Pons (tissue), 1 donor: ENCODE measurements at regions not wholly inside any gene's neighbourhood (a gene's known extent, or its start where the extent isn't known, plus 50 kb on each side); places are given as distances from the start of the nearest gene placed in this dataset.
A peak's percentile ranks its signal among the peaks of the same experiment; 100 is the strongest.

Experiments
- DNase-seq: peaks from one replicate; pipeline ENCODE4 v3.0.0-alpha.2; 2016; ENCODE audit warnings: low spot score

DNA sequence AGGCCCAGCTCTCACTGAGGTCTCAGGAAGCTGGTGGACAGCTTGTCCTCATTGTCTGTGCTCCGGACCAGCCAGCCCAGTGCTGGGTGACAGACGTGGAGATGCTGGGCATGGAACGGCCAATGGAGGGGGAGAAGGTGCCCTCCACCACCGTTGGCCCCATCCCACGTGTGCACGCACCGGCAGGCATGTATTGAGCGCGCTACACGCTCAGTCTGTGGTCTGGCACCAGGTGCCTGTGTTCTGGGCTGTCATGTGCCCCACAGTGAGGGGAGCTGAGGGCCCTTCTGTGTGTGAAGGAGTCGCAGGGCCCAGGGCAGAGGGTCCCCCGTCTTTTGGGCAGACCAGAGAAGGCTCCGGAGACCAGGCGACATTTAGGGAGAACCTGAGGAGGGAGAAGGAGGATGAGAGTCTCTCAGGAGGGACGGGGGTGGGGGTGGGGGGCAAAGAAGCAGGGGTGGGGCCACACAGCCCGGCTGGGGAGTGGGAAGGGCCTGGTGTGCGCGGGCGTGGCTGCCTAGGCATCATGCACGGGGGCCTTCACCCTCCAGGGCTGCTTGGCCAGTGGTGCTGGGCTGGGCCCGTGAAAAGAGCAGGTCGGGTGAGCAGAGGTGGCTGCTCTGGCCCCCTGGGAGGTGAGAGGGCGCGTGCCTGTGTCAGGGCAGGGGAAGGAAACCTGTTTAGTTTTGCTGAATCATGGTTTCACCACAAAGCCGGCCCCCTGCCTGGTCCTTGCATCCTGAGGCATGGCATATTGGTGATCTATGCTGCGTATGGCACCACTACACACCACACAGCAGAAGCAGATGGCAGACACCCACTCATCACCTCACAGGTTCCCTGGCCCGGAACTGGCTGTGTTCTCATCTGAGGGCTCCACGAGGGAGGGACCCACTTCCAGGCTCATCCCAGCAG lies 86.7 kb upstream of the TTC34 start:
- DNase-seq, result no peak

DNA sequence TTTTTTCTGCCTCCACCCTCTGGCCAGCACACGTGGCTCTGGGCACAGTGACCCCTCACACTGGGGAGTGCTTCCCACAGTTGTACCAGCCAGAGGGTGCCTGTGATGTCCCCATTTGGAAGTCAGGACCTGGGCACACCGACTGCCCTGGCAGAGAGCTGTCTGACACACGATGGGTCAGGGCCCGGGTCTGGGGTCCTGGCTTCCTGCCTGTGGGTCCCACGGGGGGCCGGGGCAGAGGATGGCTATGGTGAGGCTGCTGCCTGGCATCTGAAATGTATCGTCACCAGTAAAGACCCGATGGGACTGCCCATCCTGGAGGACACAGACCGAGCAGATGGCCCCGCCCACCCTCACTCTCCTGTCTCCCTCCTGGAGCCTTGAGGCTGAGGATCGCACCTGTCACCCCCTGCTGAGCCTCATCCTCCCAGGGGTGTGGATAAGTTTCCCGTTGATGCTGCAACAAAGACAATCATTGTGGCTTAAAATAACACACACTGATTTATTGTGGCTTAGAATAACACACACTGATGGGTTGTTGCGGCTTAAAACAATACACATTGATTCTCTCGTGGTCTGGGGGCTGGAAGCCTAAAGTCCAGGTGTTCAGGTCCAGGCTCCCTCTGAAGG lies 88.8 kb upstream of the TTC34 start:
- peak; percentile 70 for DNase-seq

DNA sequence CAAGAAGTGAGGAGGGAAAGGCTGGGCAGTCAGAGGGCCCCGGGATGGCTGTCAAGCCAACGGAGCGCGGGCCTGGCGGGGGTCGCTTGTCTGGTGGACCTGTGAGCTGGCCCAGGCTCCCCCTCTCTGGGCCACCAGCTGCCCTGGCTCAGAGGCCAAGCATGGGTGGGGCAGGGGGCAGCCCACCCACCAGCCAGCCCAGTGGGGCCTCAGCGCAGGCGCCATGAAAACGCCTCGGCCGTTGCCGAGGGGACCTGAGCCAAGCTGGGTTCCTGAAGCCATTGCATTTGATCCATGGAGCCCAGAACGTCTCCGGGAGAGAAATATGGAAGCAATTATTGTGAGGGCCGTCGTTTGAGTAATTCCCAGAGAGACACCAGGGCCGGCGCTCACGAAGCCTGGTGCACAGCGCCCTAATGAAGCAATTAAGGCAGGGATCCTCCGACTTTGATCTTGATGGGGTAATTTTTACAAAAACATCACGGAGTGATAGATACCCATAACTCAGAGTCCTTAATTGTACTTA lies 90.5 kb upstream of the TTC34 start:
- DNase-seq, result no peak

DNA sequence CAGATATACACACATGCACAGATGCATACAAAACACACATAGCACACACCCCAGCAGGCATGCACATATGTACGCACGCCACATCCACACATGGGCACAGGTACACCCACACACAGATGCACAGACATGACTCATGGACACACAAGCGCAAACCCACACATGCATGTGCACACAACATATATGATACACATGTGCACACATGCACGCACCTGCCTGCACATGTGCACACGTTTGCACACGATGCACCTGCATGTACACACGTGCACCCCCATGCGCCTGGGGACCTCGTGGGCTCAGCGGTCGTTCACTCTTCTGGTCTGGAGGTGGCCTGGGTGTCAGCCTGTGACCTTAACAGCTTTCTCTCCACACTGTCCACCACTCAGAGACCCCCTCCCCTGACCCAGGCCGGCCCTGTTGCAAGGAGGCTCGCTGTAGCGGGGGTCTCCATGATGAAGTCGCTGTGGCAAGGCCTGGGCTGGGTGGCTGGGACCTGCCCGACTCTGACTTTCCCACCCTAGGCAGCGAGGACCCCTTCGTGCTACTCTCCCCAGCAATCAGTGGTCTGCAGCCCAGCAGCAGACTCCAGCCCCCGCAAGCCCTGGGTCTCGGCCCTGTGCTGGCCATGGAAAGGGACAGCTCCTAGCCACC lies 92.1 kb upstream of the TTC34 start:
- DNase-seq, result no peak

DNA sequence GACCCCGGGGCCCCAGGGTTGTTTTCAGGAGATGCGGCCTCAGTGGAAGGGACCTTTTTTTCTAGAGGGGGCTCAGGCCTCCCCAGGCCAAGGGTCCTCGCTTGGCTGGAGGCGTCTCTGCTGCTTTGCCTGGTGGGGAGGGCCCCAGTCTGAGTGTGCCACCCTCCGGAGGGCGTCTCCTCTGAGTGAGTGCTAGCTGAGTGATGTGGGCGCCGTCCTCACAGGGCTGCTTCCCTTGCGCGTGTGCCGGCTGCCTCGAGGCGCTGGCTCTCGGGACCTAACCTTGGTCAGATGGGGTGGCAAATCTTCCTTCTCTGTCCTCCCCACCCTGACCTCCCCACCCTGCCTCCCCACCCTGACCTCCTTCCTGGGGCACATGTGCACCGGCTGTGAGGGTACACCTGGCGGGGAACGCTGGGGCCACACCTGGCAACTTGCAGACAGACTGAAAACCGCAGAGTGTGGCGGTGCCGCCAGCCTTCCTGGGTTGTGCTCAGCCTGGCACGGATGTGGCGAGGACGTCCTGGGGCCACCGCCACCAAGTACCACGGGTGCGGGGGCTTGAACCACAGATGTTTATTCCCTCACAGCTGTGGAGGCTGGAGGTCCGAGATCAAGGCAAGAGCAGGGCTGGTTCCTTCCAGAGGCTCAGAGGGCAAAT lies 93.0 kb upstream of the TTC34 start:
- no peak for DNase-seq

DNA sequence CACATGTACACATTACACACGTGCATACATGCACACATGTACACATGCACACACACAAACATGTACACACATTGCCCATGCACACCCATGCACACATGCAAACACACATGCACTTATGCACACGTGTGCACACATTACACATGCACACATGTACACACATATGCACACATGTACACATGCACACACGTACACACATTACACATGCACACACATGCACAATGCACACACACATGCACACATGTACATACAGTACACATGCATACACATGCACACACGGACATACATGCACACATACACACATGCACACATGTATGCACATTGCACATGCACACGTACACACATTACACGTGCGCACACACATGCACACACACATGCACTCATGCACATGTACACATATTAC lies 95.3 kb upstream of the TTC34 start:
- DNase-seq, result no peak

DNA sequence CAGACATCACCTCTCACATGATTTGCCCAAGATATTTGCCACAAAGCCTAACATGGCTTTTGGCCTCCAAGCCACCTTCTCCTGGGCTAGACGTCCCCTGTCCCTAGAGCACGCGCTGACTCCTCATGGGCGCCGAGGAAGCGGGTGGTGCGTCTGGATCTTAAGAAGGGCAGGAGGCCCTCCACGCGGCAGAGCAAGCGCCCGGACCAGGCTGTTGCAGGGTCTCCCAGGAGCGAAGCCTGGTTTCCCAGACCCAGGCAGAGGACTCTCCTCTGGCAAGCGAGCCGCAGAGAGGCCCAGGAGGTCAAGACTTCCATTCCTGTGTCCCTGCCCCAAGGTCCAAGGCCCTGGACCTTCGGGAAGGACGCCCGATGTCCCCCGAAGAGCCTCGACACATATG lies 101.7 kb upstream of the TTC34 start:
- DNase-seq, result no peak

DNA sequence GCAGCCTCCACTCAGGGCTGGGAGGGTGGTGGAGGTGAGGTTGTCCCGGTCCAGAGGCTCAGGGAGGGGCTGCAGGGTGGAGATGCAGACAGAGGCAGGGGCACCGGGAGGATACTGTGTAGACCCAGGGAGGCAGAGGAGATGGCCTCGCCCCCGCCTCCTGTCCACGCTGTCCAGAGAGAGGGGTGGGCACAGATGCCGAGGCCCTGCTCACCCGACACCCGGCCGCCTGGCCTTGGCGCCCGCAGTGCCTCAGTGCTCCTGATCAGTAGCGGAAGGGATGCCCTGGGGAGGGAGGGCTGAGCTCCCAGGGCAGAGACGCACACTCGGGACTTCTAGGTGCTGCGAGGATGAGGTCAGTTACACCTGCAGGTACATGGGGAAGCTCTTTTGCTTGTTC lies 102.7 kb upstream of the TTC34 start:
- DNase-seq, result no peak

DNA sequence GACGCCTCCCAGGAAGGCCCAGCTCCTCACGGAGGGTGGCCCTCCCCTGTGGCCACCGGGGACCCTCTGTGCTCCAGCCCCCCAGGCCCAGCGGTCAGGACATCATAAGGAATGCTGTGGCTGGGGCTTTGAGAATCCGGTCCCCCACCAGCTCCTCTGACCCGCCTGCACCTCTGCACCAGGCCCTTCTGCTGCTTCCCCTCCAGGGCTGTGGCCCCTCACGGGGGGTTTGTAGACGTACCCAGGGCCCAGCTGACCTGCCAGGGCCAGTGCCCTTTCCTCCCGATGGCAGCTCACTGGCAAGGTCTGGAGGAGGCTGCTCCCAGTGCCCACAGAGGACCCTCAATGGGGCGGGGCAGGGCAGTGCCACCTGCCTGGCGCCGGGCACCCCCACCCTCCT lies 103.9 kb upstream of the TTC34 start:
- no peak for DNase-seq

DNA sequence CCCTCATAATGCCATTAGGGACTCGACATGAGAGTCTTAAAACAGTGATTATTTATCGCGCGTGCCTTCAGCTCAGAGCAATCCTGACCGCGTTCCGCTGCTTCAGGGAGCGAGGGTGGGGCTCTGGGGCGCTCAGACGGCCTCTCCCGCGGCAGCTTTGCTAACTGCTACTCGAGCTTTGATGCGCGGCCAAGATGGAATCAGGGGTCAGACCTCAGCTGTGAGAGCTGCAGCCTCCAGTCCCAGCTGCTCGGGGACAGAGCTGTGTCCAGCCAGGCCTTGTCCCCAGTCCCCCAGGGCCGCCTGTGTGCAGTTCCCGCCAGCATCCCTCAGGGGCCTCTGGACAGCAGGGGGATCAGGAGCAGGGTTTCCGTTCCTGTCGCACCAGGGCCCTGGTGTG lies 104.6 kb upstream of the TTC34 start:
- DNase-seq, result peak; percentile 29

DNA sequence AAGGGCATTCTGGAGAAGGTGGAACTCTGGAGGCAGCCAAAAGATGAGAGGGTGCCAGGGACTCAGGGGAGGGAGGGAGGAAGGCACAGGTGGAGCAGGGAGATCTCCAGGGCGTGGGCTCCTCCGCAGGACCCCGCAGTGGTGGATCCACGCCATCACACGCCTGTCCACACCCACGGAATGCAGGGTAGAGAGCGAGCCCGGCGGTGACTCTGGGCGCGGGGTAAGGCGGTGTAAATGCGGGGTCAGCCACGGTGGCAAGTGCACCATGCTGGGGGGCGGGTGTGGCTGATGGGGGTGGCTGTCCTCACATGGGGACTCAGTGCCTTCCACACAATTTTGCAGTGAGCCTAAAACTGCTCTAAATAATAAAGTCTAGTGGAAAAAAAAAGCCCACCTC lies 105.1 kb upstream of the TTC34 start:
- DNase-seq, result no peak

DNA sequence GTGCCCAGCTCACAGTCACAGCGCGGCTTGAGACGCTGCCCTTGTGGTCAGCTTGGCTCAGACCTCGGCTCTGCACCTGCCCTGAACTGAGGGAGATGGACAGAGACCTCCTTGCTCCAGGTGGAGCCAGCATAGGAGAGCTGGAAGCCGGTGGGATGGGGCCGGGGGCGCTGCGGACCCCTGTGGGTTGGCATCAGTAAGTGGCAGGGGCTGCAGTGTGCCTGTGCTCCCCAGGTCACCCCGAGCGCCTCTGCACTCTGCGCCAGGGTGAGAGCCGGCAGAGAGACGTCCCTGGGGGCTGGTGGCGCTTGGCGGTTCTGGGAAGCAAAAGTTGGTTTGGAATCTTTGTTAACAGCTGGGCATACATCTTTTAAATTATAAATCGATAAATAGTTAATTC lies 105.6 kb upstream of the TTC34 start:
- no peak for DNase-seq

DNA sequence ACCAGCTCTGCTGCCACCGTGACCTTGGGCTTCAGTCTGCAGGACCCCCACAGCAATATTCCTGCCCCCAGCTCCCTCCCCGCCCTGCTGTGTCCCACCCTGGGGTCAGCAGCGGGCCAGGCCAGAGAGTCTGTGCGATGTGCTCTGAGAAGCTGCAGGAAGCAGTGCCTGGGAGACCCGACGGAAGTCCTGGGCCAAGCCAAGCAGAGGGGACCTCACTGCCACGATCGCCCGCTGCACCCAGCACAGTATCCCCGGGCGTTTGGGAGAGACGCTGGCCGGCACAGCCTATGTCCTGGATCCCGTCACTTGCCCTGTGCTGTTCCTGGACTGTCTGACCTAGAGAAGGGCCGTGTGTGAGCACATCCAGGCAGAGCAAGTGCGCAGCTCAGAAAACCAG lies 106.6 kb upstream of the TTC34 start:
- DNase-seq, result no peak

DNA sequence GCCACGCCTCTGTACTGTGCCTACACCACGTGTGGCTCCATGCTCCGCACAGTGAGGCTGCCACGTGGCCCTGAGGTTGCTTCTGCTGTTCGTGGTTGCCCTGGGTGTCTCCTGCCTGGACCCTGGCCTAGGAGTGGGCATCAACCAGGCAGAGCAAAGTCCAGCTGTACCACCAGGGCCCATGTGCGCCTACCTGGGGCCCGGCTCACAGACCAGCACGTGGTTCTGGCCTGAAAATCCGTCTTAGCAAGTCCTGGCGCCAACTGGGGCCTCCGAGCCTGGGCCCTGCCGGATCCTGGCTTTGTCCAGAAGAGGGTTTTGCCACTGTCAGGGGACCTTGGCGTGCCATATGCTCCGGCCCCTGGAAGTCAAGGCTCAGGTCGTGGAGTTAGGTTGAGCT lies 107.1 kb upstream of the TTC34 start:
- DNase-seq, result no peak

DNA sequence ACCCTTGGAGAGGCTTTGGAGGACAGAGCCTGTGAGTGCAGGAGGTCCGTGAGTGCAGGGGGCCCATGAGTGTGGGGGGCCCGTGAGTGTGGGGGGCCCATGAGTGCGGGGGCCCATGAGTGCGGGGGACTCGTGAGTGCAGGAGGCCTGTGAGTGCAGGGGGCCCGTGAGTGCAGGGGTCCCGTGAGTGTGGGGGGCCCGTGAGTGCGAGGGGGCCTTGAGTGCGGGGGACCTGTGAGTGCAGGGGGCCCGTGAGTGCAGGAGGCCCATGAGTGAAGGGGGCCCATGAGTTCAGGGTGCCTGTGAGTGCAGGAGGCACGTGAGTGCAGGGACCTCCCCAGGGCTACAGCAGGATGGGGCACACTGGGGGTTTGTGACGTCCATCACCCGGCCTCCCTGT lies 108.3 kb upstream of the TTC34 start:
- DNase-seq, result no peak

DNA sequence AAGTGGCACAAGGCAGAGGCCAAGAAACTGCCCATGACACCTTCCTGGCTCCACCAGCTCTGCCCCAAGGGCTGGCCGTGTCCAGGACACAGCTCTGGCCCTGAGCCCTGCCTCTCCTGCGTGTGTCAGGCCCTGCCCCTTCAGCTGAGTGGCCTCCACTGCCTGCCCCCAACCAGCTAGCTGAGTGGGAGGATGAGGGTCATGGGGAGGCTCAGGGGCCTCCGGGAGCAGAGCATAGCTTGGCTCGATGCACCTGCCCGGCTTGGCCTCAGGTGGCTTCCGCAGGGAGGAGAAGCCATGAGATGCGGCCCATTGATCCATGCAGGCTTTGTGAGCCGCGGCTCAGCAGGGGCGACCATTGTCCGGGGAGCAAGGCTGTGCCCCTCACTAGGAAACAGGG lies 108.7 kb upstream of the TTC34 start:
- DNase-seq, result no peak

DNA sequence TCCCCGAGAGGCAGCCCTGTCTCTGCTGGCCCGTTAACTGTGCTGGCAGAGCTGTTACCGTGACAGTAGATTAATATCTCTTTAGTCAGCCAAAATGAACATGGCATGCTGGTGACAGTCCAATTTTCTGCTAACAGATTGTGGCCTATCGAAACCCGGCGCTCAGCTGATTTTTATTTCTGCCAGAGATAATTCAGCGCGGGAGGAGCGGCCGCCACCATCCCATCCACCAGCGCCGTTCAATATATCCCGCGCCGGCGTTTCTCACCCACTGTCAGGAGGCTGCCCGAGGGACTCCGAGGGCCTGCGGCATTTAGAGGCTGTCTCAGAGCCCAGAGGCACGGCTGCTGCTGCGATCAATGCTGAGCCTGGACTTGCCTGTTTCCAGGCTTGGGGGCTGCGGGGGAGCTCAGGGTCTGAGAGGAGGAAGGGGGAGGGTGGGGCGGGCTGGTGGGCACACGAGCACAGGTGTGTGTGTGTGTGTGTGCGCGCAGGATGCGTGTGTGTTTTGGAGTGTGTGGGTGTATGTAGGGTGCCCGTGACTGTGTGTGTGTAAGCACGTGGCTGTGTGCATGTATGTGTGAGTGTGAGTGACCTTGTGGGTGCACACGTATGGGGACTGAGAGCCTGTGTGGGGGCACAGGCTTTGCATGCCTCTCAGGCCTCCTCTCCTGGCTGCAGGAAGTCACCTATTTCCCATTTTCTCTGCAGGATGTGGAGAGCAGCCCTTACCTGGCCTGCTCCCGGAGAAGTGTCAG lies 109.7 kb upstream of the ACTRT2 start:
- DNase-seq, result no peak

DNA sequence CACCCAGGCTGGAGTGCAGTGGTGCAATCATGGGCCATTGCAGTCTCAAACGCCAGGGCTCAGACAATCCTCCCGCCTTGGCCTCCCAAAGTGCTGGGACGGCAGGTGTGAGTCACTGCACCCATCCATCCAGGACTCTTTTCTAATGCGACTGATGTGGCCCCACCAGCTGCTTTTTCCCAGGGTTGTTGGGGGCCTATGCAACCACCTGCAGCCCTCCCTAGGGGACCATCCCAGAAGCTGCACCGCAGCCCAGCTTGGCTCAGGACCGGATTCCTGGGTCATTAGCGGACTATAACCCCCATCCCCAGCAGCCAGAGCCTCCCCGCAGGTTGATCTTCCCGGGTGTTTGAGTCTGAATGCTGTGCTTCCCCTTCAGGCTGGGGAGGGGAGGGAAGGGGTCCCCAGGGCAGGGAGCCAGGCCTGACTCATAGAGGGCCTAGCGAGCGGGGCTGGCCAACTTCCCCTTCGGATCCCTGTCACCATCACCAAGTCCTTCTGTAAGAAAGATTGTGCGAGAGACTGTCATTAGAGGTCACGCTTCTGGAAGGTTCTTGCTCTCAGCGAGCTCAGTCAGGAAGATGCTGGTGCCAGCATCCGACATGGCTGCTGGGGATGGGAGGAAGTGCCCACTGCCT lies 108.7 kb upstream of the ACTRT2 start:
- no peak for DNase-seq

DNA sequence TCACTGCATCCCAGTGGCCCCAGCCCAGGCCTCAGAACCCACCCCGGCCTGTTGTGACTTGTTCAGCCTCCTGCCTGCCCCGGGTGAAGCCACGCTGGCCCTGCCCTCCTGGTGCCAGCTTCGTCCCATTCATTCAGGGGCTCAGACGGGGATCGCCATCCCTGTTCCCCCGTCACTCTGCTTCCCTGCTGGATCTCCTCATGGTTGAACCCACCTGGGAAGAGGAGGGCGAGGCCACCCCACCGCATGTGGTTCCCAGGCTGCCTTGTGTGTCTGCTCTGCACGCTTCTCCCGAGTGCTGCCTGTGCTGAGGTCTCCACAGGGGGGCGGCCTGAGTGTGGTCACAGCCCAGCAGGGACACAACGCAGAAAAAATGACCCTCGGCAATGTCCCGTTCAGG lies 108.2 kb upstream of the ACTRT2 start:
- no peak for DNase-seq

DNA sequence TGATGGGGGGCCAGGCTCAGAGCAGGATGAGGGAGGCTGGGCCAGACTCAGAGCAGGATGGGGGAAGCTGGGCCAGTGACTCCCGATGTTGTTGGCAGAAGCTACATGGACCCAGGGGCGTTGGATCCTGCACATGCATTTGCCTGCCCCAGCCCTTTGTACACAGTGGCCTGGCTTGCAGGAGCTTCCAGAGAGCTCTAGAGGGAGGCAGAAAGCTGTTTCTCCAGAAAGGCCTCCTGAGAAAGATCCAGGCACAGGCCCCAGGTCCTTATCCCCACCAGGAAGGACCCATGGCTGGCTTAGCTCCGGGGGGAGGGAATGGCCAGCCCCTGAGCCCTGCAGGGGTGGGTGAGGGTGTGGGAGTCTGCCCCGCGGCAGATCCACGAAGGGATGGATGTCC lies 106.6 kb upstream of the ACTRT2 start:
- DNase-seq, result peak; percentile 83

DNA sequence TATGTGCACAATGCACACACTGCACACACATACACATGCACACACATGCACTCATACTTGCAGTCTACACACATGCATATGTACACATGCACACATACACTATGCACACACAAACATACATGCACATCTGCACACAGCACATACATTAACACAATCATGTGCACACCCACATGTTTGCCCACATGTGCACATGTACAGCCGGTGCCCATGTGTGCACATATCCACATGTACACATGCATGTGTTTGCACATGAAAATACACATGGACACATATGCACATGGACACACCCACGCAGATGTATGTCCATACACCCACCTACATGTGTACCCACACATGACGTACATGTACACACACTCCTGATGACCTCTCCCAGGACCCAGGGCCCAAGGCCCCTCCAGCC lies 105.1 kb upstream of the ACTRT2 start:
- DNase-seq, result no peak
